Adrenal gland (tissue), 9 donors: ENCODE measurements at regions not wholly inside any gene's neighbourhood (a gene's known extent, or its start where the extent isn't known, plus 50 kb on each side); places are given as distances from the start of the nearest gene placed in this dataset.

ENCODE experiments used
- DNase-seq, 7 donors: peaks; one replicate each; pipeline ENCODE4 v3.0.0-alpha.2; 2019 to 2020
- H3K27ac ChIP-seq, 5 donors: fragments of 200-600 bp; sonication (generic) in 4 of 5; 1 replicate in 3 of 5; 2 replicates in 2 of 5; pipeline versions ENCODE4 v1.5.1 to v1.8.0; 2016 to 2020; ENCODE audit warnings: mild to moderate bottlenecking in 1 of 5
- H3K27me3 ChIP-seq: fragments of 200-600 bp; 2 replicates; pipeline ENCODE4 v1.8.0; 2021
- H3K36me3 ChIP-seq, 2 donors: fragments of 200-600 bp; replicated peaks in 1 of 2; 1 replicate in 1 of 2; 2 replicates in 1 of 2; pipeline versions ENCODE4 v1.5.1 to v1.8.0; 2018 to 2022
- H3K4me1 ChIP-seq, 2 donors: fragments of 200-600 bp; replicated peaks in 1 of 2; 1 replicate in 1 of 2; 2 replicates in 1 of 2; pipeline versions ENCODE4 v1.5.1 to v1.8.0; 2018 to 2021
- H3K4me3 ChIP-seq, 4 donors: fragments of 200-600 bp; sonication (generic) in 3 of 4; one replicate each; pipeline ENCODE4 v1.5.1; 2016 to 2018
- H3K9me3 ChIP-seq, 3 donors: fragments of 200-600 bp; sonication (generic) in 1 of 3; replicated peaks in 1 of 3; 1 replicate in 2 of 3; 2 replicates in 1 of 3; pipeline versions ENCODE4 v1.5.1 to v1.8.0; 2016 to 2021
- CTCF ChIP-seq, 6 experiments: fragments of 450-650 bp in 4 of 6; fragments of 200-600 bp in 2 of 6; sonication (generic) in 1 of 6; IDR thresholded peaks; 1 replicate in 5 of 6; 2 replicates in 1 of 6; pipeline versions ENCODE4 v1.5.1 to v1.8.0; 2016 to 2021; ENCODE audit warnings: antibody characterized with exemption in 6 of 6, mild to moderate bottlenecking in 2 of 6, moderate library complexity in 1 of 6
- POLR2A ChIP-seq, 2 donors: fragments of 450-650 bp; IDR thresholded peaks; one replicate each; pipeline ENCODE4 v1.6.1; 2017; ENCODE audit warnings: antibody characterized with exemption in 2 of 2, mild to moderate bottlenecking in 2 of 2, moderate library complexity in 1 of 2
- WGBS, 4 donors: extraction: QIAGEN DNeasy Blood & Tissue Kit in 2 of 4; methylation state at CpG; one replicate each; pipeline versions ENCODE4 v1.1.5 to v1.1.7; 2013 to 2017; 5-methylcytosine and 5-hydroxymethylcytosine counted together
- intact Hi-C, 2 donors: fragments of 100-400 bp; cut with DNase I; formaldehyde crosslinking; loops; one replicate each; pipeline versions ENCODE4 v1.14.1 to v1.15.0; 2022 to 2023
- donor health status: healthy with polysubstance abuse.
- donor health status: Bipolar disorder and iron deficiency.
- donor health status: DM: yes; HTN: yes; CAD: no.
- donor health status: DM: no; HTN: no; CAD: no.
- donor health status: DM: no; HTN: no; CAD: no.

GRCh38 chr12:34386621-34387255 is 364.4 kb downstream of the ALG10 start:
- Histone ChIP-seq H3K27ac (no peak overlapping the region), H3K9me3 (no peaks in the 10 kb centered on the region), H3K4me1 (no peaks in the 10 kb centered on the region), H3K4me3 (no peak overlapping the region), H3K27me3 (no peaks in the 10 kb centered on the region), H3K36me3 (no peaks in the 10 kb centered on the region)
- TF ChIP-seq CTCF (IDR thresholded peaks at IDR 0.05) = no peak
- no peak for TF ChIP-seq POLR2A (IDR thresholded peaks at IDR 0.05)
- 70 to 78% (median 72%) methylated on average over 16 to 24 of the region's 24 CpGs for WGBS, 4 donors
- DNase-seq = no peak
- intact Hi-C loops = no loop called here

GRCh38 chr12:34387711-34388635 is 365.7 kb downstream of the ALG10 start:
- H3K4me1 ChIP-seq = no peaks in the 10 kb centered on the region
- H3K9me3 ChIP-seq = no peaks in the 10 kb centered on the region
- intact Hi-C loops = no loop called here
- H3K4me3 ChIP-seq = no peak overlapping the region
- H3K27me3 ChIP-seq = no peaks in the 10 kb centered on the region
- TF ChIP-seq POLR2A (IDR thresholded peaks at IDR 0.05) (no peak), CTCF (IDR thresholded peaks at IDR 0.05) (no peak)
- H3K27ac ChIP-seq = no peak overlapping the region
- H3K36me3 ChIP-seq = no peaks in the 10 kb centered on the region
- DNase-seq = no peak
- WGBS, 4 donors = 68 to 81% (median 70%) methylated on average over 25 of the region's 25 CpGs

GRCh38 chr12:34388636-34389377 is 366.5 kb downstream of the ALG10 start:
- TF ChIP-seq POLR2A (IDR thresholded peaks at IDR 0.05) (no peak), CTCF (IDR thresholded peaks at IDR 0.05) (no peak)
- H3K27me3 ChIP-seq = no peaks in the 10 kb centered on the region
- H3K4me1 ChIP-seq = no peaks in the 10 kb centered on the region
- H3K36me3 ChIP-seq = no peaks in the 10 kb centered on the region
- H3K4me3 ChIP-seq = no peak overlapping the region
- 44 to 55% (median 52%) methylated on average over 10 to 14 of the region's 14 CpGs for WGBS, 4 donors
- DNase-seq = no peak
- no peaks in the 10 kb centered on the region for H3K9me3 ChIP-seq
- intact Hi-C loops = no loop called here
- no peak overlapping the region for H3K27ac ChIP-seq
